NCI-H1417 treated with DMSO at 0.1 percent for 48 hours (cell line): ENCODE measurements at regions not wholly inside any gene's neighbourhood (a gene's known extent, or its start where the extent isn't known, plus 50 kb on each side); places are given as distances from the start of the nearest gene placed in this dataset.
"Not testable (repeated sequence)": the region's sequence is repeated elsewhere in the genome, so short reads cannot be mapped to it uniquely, and the experiment has no call there.

Experiments
- DNase-seq: peaks from one replicate; lab custom pipeline; 2025; lab: John Stamatoyannopoulos, UW

DNA sequence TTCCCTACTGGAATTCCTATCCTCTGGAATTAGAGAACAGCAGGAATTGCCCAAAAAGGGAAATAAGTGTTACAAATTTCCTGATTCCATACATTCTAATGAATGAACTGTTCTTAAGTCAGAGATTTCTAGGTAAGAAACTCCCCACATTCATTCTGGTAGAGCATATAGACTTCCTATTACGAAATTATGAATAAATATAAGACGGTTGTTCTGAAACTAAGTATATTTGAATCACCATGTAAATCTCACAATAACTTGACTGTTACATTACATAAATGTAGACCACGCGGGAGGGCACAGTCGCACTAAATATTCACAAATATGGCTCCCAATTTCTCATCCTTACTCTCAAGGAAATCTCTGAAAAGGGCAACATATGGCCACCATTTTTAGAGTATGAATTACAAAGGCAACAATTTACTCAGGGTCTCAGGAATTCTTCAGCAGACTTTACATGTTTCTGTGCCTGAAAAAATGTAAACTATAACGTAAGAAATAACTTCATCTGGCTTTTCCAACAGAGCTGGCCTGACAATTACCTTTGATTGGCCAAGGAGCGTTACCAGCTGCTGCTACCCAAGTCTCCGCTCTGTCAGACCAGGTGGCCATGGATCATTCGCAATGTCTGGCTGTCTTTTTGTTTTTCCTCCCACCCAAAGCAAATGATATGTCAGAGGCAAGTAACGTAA, 115.8 kb downstream of the MPP7 start:
- DNase-seq, result no peak

DNA sequence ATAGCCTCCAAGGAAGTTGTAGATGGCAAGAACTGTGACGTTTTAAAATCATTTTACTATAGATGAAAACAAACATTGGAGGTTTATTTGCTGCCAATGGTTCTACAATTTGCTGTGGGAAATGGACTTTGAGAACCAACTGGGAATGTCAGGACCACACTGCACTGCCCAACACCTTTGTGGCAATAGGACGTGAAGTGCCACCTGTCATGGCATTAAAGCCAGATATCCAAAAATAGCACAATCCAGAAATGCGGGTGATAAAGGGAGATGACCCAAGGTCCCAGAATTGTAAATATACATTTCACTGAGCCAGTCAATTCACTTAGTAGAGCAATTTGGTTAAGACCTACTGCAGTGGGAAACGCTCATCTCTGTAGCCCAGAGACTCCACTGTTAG, 116.4 kb downstream of the MPP7 start:
- DNase-seq, result no peak

DNA sequence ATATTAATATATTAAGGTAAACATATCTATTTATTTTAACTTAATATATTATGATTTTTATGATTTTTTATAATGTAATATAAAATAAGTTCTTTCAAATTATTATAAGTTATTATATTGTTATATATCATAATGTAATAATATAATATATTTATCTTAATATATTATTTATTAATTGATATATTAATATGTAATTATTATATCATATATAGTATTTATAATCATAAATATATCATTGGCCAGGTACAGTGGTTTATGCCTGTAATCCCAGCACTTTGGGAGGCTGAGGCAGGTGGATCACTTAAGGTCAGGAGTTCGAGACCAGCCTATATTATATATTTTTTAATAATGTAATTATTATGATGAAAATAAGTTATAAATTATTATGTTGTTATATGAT, 118.1 kb downstream of the MPP7 start:
- no peak for DNase-seq

DNA sequence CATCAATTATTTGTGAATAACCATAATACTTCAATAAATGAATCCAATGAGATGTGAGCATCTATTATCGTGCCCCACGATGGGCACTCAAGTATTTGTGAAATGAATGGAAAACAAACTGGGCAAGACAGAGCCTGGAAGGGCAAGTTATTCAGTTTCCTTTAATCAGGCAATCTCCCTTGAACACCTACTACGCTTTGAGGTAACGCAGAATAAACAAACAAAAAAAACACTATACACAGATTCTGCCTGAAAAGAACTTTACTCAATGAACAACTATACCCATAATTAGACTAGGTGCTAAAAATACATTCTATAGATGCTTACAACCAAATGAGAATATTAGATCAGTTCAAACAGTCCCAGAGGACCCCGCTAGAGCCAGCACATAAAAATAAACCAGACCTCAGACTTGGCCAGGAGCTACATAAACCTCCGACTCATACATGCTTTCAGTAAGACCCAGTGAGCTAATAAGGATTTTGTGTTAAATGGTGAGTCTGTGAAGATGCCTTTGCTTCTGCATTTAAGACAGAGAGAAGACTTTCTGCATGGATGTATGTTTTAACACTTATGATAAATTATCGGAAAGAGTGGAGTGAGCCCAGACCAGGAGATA, 121.3 kb downstream of the MPP7 start:
- DNase-seq, result no peak

DNA sequence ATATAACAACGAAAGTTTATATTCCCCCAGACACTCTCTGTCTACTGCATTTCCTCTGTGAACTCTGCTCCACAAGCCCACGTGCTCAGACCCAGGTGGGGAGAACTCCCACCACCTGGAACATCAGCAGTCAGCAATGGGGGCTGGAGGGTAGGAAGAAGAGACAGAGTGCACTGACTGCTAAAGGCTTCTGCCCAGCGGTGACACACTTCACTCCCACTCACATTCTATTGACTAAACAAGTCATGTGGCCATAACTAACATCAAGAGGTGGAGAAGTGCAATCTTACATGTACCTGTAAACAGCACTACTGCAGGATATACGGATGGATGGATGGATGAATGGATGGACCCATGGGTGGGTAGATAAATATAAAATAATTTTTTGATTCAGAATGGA, 122.2 kb downstream of the MPP7 start:
- no peak for DNase-seq

DNA sequence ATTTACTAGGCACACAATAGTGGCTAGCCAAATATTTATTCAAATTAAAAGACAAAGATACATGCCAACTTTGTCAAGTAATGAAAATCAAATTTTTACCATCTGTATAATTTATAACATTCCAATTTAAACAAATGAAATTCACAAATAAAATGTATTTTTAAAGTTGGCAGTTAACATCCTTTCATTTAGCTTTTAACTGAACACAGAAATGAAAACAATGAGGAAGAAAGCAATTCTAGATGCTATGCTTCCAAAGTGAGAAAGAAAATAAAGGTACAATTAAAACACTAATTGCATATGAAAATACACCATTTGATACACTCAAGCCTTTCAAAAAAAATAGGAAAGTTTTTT, 123.1 kb downstream of the MPP7 start:
- no peak for DNase-seq

DNA sequence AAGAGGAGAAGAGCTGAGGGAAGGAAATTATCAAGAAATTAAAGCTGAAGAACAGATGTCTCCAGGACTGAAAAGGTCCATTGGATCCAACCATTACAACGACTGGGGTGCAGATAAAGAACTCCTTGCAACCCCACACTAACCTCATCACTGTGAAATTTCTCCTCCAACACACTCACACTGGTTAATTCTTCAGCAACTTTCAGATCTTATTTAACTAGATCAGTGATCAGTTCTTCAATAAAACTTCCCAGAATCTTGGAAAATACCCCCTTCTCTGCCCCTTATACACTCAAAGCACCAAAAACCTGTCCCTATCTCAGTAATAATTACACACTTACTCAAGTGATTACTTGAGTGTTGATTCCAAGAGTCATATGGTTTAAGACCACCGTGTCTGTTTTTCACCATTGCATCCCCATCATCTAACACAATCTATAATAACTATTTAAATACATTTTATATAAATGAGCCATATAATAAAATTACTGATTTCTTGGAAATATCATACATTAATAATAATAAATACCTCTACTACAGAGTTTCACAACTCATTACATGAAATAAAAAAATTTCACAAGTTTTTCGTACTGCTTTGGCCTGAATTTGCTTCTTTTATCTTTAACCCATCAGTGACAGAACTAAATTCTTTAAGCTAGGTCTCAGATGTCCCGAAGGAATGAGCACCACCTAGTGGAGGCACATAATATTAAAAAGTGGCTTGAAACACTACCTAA, 123.7 kb downstream of the MPP7 start:
- DNase-seq, result no peak

DNA sequence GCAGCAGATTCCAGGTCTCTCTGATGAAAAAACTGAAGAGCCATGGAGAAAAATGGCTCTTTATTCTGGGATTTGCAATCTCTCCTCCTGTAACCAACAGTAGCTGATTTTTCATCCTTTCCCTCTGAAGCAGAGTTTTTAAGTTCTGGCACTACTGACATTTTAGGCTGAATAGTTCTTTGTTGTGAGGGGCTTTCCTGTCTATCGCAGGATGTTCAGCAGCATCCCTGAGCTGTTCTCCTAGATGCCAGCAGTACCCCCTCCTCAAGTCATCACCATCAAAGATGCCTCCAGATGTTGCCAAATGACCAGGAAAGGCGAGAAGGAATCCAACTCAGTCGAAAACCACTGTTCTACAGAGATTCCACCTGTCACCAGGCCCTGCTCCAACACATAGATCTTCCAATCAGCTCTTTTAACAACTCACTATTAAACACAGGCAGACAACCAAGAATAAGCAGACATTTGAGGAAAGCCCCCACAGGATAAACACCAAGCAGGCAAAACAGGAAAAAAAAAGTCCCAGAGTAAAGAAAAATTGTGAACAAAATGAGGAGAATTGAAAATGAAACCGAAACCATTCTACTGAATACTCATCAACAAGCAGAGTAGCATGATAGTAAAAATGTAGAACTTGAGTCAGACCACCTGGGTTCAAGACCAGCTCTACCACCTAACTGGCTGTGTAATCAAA, 124.8 kb downstream of the MPP7 start:
- no peak for DNase-seq

DNA sequence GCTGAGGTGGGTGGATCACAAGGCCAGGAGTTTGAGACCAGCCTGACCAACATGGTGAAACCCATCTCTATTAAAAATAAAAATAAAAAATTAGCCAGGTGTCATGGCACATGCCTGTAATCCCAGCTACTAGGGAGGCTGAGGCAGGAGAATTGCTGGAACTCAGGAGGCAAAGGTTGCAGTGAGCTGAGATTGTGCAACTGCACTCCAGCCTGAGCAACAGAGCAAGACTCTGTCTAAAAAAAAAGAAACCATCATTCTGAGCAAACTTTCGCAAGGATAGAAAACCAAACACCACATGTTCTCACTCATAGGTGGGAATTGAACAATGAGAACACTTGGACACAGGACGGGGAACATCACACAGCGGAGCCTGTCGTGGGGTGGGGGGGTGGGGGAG, 126.4 kb downstream of the MPP7 start:
- DNase-seq, result not testable (repeated sequence)

DNA sequence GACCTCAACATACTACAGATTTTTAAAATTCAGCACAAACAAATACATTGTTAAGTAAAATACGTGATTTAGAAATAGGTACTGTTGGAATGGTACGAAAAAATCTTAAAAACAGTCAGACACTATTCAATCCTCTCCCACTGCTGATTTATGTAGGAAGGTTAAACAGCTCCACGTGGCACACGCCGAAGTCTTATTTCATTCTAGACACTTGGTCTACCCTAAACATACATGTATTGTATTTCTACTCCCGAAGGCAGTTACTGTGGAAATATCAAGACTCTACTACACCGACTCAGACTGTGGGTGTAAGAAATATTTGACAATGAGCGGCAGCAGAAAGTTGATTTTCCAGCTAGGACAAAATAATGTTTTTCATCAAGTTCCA, 130.6 kb downstream of the MPP7 start:
- DNase-seq, result no peak

DNA sequence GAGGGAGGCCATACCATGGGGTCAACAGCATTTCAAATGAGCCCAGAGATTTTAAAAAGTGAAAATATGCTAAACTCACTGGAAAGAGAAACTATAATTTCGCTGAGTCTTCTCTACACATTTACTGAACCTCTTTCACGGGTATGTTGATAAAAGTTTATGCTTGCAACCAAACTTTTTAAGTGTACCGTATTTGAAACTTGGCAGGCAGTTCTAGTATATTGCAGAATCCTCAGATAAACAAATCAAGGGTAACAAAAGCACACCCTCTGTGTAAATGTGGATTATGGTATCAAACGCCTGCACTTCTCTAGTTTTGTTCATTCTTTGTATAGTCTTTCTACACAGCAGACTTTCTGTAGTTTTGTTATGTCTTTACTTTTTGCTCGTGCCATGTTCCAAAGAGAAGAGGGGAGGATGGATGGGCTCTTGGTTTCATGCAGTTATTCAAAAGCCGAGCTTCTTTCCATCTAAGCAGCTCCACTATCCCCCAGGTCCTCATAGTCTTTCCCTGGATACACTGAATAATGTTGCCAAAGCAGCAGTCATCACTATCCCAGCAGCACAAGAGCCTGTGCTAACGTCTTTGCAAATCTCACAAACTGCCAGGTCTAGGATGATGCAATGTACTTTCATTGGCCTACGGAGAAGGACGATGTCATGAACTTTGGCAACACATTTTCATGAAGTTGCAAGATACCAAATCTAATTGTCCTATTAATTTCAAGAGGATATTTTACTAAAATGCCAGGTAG, 131.2 kb downstream of the MPP7 start:
- no peak for DNase-seq

DNA sequence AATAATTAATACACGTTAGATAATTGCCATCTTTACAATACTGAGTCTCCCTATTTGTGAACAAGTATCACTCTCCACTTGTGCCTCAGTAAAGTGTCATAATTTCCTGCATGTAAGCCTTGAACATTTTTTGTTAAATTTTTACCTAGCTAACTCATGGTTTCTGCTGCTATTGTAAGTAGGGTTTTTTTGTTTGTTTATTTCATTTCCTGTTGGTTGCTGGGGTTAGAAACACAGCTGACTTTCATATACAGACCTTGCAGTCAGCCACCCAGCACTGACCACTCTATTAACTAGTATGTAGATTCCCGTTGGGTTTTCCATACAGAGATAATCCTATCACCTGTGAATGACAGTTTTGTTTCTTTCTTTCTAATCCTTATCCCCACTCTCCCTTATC, 133.3 kb downstream of the MPP7 start:
- DNase-seq, result no peak

DNA sequence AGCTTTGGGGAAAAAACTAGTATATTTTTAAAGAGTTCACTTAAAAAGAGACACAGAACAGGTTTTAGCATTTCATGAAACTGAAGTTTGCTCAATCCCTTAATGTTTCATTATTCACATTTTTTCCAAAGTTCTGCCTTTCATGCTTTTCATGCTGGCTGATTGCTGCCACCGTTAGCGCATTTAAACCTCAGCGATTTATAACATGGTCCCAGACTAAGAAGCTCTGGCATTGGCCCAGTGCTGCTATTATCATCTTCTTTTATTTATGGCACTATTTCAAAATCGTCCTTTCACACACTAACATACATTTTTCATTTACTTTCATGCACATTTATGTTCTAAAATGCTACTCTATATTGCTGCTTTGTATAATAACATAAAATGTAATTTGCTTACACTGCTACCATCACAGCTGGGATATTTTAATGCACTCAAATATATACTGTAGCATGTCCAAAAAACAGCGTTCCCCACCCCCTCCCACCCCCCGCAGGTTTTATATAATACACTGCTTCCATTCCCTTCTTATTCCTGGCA, 141.9 kb downstream of the MPP7 start:
- DNase-seq, result no peak

DNA sequence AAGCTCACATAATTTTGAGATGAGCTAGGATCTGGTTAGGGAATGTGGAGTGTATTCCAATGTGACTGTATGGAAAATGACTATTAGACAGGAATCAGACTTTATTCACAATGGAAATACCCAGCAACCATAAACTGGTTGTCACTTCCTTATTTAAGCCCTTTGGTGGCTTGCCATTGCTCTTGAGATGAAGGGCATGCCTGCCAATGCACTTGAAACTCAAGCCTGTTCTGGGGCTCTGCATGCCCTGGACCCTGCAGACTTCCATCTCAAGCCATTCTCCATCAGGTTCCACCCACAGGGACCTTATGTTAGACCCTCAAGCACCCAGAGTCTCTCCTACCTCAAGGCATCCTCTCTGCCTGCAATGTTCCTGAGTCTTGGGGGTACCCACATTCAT, 145.5 kb downstream of the MPP7 start:
- DNase-seq, result no peak

DNA sequence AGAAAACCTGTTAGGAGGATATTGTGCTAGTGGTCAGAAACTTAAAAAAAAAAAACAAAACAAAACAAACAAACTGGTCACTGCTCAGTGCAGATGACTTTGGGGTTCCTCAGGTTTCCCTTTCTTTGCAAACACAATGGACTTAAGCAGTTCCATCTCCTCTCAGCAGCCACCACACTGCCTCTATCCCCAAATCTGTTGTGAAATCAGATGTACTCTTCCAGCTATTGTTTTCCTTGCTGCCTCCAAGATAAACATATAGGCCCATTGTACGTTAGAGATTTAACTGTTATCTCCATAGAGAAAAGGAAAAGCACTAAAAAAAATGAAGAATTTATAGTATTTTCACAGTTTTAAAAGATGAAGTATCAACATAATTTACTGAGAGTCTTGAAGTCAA, 147.1 kb downstream of the MPP7 start:
- no peak for DNase-seq

DNA sequence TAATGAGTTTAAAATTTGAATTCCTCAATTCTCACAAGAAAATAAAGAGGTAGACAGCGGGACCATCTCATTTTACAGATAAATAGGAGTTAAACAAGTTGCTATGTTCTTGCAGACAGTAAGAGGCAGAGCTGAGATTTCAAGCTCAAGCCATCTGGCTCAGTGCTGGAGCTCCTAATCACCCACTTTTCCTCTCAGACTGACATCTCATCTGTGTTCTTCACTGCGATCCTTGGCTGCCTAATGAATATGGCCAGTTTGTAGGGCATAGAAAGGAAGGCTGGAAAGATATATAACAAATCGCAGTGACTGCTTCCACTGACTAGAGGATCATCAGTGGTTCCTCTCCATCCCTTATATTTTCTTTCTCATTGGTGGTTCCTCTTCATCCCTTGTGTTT, 151.2 kb downstream of the MPP7 start:
- no peak for DNase-seq

DNA sequence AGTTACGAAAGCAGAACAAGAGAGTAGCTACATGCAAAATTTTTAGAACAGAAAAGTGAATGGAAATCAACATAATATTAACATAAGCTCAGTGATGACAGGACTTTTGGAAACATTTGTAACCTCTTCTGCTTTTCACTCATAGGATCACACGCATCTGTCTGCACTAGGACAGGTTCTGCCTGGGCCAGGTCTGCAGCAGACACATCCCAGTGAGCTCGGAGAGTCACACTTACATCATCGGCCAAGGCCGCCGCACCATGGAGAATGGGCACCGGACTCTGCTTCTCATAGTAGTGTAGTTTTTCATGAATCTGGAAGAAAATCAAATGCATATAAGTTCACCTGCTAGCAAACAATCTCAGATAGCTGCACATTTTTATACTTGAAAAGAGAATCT, 150.9 kb upstream of the ODAD2 start:
- DNase-seq, result no peak

DNA sequence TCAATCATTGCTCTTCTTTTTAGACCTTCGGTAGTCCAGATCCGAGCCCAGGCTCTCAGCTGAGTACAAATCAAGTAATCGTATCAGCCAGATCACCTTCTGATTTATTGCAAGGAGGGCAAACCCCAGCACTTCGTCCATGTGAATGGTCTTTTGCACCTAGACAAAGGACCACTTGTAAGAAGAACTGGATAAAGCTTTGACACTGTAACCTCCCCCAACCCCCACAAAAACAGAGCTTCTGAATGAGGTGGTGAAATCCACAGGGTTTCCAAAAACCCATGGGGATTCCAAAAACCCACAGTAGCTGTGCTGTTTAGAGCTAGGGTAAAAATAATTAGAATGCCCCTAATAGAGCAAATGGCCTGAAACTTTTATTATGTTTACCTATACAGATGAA, 148.8 kb upstream of the ODAD2 start:
- no peak for DNase-seq

DNA sequence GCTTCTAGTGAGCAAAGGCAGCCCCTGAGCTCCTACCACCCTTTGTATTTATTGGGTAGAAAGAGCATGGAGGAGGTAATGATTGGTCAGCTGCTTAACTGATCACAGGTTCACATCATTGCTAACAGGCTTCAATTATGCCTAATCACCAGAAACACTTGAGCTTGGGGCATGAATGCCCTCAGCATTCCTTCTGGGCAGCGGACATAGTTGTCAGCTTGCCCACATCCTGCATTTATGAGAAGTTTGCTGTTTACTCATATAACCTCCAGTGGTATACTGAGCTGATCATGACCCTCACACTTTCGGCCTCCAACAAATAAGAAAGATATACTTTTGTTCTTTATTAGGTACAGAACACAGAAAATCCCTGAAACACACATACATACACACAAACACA, 140.3 kb upstream of the ODAD2 start:
- DNase-seq, result no peak

DNA sequence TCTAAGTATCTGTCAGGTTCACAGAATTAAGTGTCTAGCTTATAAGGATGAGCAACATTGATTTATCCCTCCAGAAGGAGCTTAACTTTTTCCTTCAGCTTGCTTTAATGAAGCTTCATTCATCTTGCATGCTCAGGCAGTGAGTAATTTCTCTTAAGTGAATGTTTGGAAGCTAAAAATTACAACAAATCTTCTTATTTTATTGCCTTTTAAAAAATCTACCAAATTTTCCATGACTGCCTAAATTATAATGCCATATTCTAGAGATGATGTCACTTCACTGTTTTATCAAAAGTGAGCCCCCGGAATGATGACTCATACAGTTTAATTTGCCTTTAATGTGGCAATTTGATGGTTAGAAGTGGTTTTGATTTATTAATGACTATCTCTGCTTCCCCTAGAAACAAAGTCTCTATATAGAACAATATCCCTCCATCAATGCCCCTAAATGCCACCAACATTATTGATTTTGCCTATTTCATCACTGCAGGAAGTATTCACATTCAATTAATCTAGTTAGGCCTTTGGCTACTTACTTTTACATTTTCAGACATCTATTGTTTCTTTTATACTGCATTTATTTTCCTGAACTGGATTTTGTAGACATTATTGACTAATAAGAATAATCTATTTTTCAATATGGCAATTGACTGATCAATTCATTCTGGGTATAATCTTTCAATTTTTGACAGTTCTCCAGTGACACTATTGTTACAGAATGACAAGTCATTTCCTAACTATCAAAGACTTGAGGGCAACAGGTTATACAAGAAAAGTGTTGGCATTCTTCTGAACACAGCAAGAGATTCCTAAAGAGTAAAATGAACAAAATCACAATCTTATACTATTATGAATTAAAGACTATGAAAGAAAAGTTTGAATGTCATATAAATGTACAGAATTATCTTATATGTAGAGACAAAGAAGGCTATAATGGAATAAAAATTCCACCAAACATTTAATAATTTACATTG, 139.3 kb upstream of the ODAD2 start:
- no peak for DNase-seq

DNA sequence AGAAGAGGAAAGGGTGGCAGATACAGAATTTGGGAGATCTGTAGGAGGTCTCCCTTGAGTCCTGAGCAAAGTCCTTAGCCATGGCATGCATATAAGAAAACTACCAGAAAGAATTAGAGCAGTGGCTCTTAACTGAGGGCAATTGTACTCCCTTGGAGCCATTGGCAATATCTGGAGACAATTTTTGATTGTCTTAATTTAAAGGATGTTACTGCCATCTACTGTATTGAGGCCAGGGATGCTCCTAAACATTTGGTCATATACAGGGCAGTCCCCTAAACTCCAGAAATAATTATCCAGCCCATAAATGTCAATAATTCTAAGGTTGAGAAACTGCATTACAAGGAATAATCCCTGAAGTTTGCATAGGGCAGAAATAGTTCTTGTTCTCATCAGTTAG, 136.4 kb upstream of the ODAD2 start:
- no peak for DNase-seq
